ENCODE measurements at regions not wholly inside any gene's neighbourhood (a gene's known extent, or its start where the extent isn't known, plus 50 kb on each side); places are given as distances from the start of the nearest gene placed in this dataset.
A peak's percentile ranks its signal among the peaks of the same experiment; 100 is the strongest.

GRCh38 chr13:76769271-76769791, 116.9 kb downstream of the KCTD12 start:
- peaks cover 10% of the 10 kb centered on the region for H3K9me3 Mint-ChIP-seq
- H3K4me1 Mint-ChIP-seq = peaks cover 24% of the 10 kb centered on the region
- no peaks in the 10 kb centered on the region for H3K36me3 Mint-ChIP-seq
- no peak for DNase-seq (ENCODE audit: low spot score in 2 of 2, unreplicated experiment in 2 of 2)
- H3K27ac Mint-ChIP-seq = peak overlapping the region; percentile 75
- H3K4me3 Mint-ChIP-seq = no peak overlapping the region
- TF ChIP-seq CTCF (IDR thresholded peaks at IDR 0.05; ENCODE audit: unreplicated experiment) = no peak
- no peaks in the 10 kb centered on the region for H3K27me3 Mint-ChIP-seq (ENCODE audit: low read depth)

- peaks cover 22% of the 10 kb centered on the region for H3K4me1 Mint-ChIP-seq
- H3K4me3 Mint-ChIP-seq = no peak overlapping the region
- TF ChIP-seq CTCF (IDR thresholded peaks at IDR 0.05; ENCODE audit: unreplicated experiment) = no peak
- peaks cover 10% of the 10 kb centered on the region for H3K9me3 Mint-ChIP-seq
- no peaks in the 10 kb centered on the region for H3K27me3 Mint-ChIP-seq (ENCODE audit: low read depth)
- DNase-seq (ENCODE audit: low spot score in 2 of 2, unreplicated experiment in 2 of 2) = no peak
- H3K36me3 Mint-ChIP-seq = no peaks in the 10 kb centered on the region
- H3K27ac Mint-ChIP-seq = no peak overlapping the region
These were observed 117.8 kb downstream of the KCTD12 start for GRCh38 chr13:76768384-76768783.

GRCh38 chr13:76764916-76765315, 121.3 kb downstream of the KCTD12 start:
- H3K27me3 Mint-ChIP-seq (ENCODE audit: low read depth) = no peaks in the 10 kb centered on the region
- TF ChIP-seq CTCF (IDR thresholded peaks at IDR 0.05; ENCODE audit: unreplicated experiment) = no peak

GRCh38 chr13:76764429-76764828, 121.8 kb downstream of the KCTD12 start:
- H3K27ac Mint-ChIP-seq = no peak overlapping the region

More at GRCh38 chr13:76764916-76765315, 121.3 kb downstream of the KCTD12 start:
- Mint-ChIP-seq H3K4me1 (peaks cover 18% of the 10 kb centered on the region), H3K36me3 (no peaks in the 10 kb centered on the region), H3K27ac (no peak overlapping the region), H3K9me3 (peaks cover 10% of the 10 kb centered on the region), H3K4me3 (no peak overlapping the region)
- DNase-seq (ENCODE audit: low spot score in 2 of 2, unreplicated experiment in 2 of 2) = no peak

GRCh38 chr13:76762721-76763120, 123.5 kb downstream of the KCTD12 start:
- H3K27ac Mint-ChIP-seq = no peak overlapping the region
- peaks cover 7% of the 10 kb centered on the region for H3K9me3 Mint-ChIP-seq
- DNase-seq (ENCODE audit: low spot score in 2 of 2, unreplicated experiment in 2 of 2) = no peak
- H3K27me3 Mint-ChIP-seq (ENCODE audit: low read depth) = no peaks in the 10 kb centered on the region
- H3K4me3 Mint-ChIP-seq = no peak overlapping the region
- H3K4me1 Mint-ChIP-seq = peaks cover 12% of the 10 kb centered on the region
- TF ChIP-seq CTCF (IDR thresholded peaks at IDR 0.05; ENCODE audit: unreplicated experiment) = no peak
- no peaks in the 10 kb centered on the region for H3K36me3 Mint-ChIP-seq

More at GRCh38 chr13:76764429-76764828, 121.8 kb downstream of the KCTD12 start:
- H3K4me3 Mint-ChIP-seq = no peak overlapping the region
- no peak for DNase-seq (ENCODE audit: low spot score in 2 of 2, unreplicated experiment in 2 of 2)
- no peaks in the 10 kb centered on the region for H3K27me3 Mint-ChIP-seq (ENCODE audit: low read depth)
- no peaks in the 10 kb centered on the region for H3K36me3 Mint-ChIP-seq
- H3K4me1 Mint-ChIP-seq = peaks cover 13% of the 10 kb centered on the region
- H3K9me3 Mint-ChIP-seq = peaks cover 10% of the 10 kb centered on the region
- TF ChIP-seq CTCF (IDR thresholded peaks at IDR 0.05; ENCODE audit: unreplicated experiment) = no peak

GRCh38 chr13:76759877-76760276, 126.3 kb downstream of the KCTD12 start:
- Mint-ChIP-seq H3K27me3 (ENCODE audit: low read depth) (no peaks in the 10 kb centered on the region), H3K4me3 (no peak overlapping the region), H3K27ac (no peak overlapping the region), H3K4me1 (peaks cover 12% of the 10 kb centered on the region), H3K9me3 (no peaks in the 10 kb centered on the region), H3K36me3 (no peaks in the 10 kb centered on the region)
- DNase-seq (ENCODE audit: low spot score in 2 of 2, unreplicated experiment in 2 of 2) = no peak
- TF ChIP-seq CTCF (IDR thresholded peaks at IDR 0.05; ENCODE audit: unreplicated experiment) = no peak
